Stimulated activated naive CD8-positive, alpha-beta T cell treated with anti-CD3 and anti-CD28 coated beads, Interleukin-15, Interleukin-2, amounts not matched to agents 100 U/mL and 50 U/mL, for 24 hours (primary cell): ENCODE measurements at regions not wholly inside any gene's neighbourhood (a gene's known extent, or its start where the extent isn't known, plus 50 kb on each side); places are given as distances from the start of the nearest gene placed in this dataset.
"Not testable (repeated sequence)": the region's sequence is repeated elsewhere in the genome, so short reads cannot be mapped to it uniquely, and the experiment has no call there.

Experiments used
- ATAC-seq: fragments of 150-1000 bp; cut with Tn5 transposase; one replicate; pipeline ENCODE4 v1.10.0; 2021
- DNase-seq: peaks from one replicate; pipeline ENCODE4 v3.0.0; 2021

DNA sequence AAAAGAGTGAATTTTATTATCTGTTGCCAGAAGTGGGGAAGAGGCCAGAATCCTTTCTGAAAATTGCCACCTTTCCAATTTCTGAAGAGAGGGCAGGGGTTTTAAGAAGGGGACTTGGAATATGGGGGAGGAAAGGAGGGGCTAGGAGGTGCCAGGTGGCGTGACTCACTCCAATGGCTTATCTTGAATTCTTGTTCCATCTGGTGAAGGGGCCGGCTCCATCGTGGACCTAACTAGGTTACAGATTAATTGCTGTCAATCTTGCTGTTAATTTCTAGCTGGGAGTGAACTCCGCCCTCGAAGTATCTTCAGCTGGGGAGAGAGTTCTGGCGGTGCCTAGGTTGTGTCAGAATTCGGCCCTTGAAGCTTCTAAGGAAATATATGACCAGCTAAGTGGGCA is 138.7 kb downstream of the YTHDC2 start:
- DNase-seq (no peak), ATAC-seq (no peak)

DNA sequence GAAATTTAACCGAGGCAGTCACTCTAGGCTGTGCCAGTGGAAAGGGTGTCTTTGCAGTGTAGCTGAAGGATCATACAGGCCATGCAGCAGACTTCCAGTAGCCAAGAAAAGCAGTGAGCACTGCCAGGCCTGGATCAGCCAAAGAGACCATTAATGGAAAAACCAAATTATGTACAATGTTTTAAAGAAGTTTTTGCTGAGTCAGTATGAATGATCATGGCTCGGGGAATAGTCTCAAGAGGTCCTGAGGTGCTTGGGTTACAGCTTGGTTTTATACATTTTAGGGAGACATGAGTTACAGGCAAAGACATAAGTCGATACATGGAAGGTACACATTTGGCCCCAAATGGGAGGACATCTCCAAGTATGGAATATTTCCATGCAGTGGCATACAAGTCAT is 141.3 kb downstream of the YTHDC2 start:
- DNase-seq (no peak), ATAC-seq (no peak)

DNA sequence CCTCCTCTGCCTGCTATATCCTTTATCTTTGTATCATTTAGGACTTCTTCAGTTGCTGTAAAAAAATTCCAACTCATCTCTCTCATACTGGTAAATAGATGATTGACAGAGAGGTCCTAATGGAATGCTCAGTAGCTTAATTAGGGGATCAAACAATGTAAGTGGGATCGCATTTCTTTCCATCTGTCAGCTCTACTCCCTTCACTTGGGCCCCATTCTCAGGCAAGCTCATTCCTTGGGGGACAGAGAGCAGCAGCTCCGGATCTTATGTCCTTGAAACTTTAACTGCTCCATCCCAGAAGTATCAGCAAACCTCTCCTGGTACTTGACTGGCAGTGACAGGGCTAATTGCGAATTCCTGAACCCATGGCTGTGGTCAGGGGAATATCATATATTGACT is 146.7 kb downstream of the YTHDC2 start:
- DNase-seq (no peak), ATAC-seq (no peak)

DNA sequence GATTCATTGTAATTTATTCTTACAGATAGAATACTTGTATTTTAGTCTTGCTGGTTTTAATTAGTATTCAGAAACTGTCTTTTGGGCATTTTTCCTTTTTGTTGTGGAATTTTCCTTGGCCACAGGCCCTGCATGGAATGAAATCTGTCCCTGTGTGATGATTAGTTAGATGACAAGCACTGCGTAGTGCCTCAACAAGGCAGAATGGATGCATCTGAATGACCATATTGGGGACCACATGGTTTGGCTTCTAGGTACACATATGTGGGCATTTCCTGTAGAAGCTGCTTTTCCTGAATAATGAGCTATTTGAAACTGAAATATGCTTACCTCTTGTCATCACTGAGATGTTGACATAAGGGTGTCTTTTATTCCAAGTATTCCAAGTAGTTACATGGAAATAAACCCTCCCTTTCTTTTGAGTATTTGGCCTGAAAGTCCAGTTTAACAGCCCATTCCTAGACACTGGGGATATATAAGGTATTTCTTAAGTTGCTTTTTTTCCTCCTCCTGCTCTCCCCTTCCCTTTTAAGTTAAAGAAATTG is 147.3 kb downstream of the YTHDC2 start:
- ATAC-seq: no peak
- no peak for DNase-seq

DNA sequence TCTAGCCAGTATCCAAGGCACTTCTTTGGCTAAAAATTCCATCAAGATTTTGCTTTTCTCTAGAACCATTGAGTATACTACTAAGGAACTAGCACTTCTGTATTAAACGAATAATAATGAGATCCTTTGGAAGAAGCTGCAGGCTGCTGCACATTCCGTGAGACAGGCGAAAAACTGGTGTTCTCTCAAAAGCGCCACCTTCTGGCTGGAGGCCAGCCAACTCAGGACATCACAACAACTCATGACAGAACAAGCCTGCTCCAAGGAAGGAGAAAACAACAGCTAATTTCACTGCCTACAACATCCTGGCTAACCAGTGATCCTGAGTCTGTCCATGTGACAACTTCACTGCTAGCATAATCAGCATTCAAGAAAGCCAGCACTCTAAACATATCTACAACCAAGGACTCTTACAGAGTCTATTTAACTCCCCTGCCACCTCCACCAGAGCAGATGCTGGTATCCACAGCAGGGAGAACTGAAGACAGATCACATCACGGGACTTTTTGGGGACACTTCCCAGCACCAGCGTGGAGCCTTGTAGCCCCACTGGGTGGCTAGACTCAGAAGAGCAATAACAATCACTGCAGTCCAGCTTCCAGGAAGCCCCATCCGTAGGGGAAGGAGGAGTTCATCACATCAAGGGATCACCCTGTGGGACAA is 150.5 kb downstream of the YTHDC2 start:
- ATAC-seq (no peak), DNase-seq (peak; percentile 22)

DNA sequence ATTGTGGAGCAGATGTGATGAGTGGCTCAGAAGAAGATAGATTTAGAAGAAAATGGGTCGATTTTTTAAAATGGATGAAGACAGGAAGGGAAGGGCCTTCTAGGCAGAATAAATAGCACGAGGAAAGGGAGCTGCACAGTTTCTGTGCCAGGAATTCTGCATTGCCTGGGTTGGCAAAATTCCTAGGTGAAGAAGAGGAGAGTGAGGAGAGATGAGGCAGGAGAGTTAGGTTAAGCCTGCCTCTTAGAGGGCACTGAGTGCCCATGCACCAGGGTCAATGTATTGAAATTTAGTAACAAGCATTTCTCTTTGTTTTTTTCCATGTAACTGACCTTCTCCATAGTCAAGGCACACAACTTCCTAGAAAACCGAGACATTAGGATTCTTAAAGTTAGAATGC is 159.5 kb downstream of the YTHDC2 start:
- DNase-seq (no peak), ATAC-seq (no peak)

DNA sequence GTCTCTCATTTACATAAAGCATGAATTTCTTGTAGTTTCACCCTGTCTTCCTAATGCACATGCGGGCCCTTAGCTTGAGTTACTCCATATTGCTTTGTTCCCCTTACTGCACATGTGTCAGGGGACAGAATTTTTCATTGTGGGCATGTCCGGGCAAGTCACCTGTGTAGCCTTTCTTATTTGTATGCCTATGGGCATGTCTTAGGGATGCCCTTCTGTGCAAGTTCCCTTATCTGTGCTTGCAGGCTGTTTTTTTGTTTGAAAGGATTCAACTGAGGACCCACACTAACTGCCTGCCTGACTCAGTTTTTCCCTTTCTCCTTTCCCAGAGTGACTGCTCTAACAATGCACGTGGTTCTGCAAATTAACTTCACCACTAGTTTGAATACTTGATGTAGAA is 161.7 kb downstream of the YTHDC2 start:
- ATAC-seq (no peak), DNase-seq (no peak)

DNA sequence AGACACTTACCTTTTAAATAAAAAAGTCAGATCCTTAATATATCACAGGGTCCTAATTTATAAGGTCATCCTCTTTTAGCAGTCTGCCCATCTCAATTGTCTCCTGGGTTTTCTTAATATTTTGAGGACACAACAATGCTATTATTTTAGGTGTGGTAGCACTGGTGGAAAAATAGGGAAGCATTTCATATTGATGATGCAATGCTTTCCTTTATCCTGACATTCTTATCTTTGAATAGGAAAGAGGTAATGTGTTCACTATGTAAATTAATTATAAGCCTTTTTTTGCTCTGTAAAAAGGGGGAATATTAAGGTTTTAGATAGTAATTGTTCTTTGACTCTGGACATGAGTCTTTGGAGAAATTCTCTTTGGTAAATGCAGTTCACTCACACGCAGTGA is 164.7 kb downstream of the YTHDC2 start:
- ATAC-seq: no peak
- DNase-seq: no peak

DNA sequence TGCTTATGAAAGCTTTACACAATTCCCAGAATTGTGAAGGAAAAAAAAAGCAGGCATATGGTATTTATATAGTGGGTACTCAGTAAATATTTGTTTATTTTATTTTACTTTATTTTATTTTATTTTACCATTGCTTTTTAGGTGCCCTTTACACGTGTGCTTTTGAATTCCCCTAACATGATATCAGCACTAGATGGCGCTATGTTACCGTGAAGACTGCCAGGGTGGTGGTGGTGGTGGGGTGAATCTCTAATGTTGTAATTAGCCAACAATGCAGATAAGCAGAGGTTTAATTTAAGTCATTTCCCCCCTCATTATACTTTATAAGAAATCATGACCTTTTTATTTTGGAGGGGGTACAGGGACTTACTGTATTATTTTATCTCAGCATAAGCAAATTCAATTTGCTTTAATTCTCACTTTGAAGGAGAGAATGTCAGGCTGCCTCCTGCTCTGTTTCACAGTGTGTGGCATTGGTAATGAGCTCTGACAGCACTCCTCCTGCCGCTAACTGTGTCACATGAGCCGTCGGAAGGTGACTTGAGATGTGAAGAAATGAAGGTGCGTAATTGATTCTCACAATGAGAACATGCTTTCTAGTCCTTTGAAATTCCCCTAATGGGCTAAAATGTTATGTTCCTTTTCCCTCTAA is 165.6 kb downstream of the YTHDC2 start:
- peak; percentile 14 for DNase-seq
- ATAC-seq: no peak

DNA sequence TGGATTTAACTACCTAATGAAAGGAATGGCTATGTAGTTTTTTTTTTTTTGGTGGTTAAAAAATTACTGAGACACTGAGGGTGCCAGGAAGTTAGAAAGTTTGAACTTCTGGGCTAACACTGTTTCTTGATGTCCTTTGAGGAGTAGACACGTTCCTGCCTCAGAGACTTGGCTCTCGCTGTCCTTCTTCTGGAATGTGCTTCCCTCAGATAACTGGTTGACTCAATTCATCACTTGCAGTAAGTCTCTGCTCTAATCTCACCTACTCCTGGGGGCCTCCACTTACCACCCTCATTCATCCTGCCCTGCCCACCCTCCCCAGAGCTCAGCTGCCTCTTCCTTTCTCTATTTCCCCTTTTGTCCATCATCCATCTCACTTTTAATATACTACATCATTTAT is 167.0 kb downstream of the YTHDC2 start:
- DNase-seq: no peak
- ATAC-seq: no peak

DNA sequence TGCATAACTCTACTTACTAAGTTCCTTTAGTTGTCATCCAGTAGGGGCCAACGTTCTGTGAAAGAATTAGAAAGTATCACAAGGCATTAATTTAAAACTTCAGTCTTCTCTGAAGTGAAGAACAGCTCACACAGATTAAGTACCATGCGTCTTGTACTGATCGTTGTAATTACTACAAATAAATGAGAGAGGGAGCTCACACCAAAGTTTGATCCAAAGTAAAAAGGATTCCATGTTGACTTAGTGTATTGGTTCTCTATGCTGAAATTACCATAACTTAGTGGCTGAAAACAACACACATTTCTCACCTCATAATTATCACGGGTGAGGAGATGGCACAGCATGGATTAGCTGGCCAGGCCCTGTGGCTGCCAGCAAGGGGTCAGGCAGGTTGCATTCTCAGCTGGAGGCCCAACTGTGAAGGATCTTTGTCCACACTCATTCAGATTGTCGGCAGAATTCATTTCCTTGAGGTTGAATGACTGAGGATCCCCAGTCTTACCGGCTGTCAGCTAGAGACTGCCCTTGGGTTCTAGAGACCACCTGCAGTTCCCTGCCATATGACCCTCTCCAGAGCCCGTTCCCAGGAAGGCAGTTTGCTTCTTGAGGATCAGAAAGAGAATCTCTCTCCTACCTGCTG is 169.1 kb downstream of the YTHDC2 start:
- no peak for ATAC-seq
- DNase-seq: no peak

DNA sequence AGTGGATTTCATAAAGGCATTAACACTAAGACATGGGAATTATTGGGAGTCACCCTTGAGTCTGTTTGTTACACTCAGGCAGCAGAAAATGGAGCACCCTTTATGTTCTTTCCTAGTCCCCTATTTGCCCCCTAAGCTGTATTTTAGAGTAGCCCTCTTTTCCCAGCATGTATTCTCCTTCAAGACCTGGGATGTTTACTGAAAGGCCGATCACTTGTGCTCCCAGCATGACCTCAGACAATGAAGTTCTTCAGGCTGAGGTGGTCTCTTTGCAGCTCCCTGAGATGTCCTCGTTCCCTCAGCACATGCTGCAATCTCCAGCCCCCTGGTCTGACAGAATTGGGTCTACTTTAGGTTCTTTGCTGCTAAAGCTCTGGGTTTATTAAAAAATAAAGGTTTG is 169.7 kb downstream of the YTHDC2 start:
- ATAC-seq (no peak), DNase-seq (no peak)

DNA sequence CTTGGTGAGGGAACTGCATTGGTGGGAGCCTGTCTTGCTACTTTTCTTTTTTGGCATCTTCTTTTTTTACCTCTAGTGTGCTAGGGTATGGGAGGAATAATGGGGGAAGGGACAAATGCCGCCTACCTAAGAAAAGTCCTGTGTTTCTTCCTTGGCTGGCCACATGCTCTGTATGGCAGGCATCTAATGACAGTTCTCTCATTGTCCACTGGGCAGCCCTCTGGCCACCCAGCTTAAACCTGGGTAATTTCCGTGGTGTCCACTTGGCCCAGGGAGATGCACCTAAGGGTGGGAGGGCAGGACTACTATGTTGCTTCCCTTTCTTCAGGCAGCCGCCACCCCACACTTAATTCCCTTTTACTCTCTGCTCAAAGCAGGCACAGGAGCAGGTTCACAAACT is 173.1 kb downstream of the YTHDC2 start:
- DNase-seq (no peak), ATAC-seq (no peak)

DNA sequence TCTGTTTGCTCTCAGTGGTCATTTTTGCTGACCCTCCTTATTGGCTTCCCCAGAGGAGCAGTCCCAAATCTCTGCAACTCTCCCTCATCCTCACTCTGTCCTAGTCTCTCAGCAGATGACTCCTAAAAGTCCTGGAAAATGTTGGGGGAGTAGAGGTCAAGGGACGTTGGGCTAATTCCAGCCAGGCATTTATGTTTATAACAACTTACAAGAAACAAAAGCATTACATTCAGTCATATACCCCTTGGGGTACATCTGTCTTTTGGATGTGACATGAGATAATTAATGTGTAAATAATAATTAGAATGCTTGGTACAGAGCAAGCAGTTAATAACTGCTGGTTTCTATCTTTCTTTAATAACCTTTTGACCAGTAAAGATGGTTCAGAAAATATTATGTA is 176.2 kb downstream of the YTHDC2 start:
- DNase-seq: no peak
- ATAC-seq: no peak

DNA sequence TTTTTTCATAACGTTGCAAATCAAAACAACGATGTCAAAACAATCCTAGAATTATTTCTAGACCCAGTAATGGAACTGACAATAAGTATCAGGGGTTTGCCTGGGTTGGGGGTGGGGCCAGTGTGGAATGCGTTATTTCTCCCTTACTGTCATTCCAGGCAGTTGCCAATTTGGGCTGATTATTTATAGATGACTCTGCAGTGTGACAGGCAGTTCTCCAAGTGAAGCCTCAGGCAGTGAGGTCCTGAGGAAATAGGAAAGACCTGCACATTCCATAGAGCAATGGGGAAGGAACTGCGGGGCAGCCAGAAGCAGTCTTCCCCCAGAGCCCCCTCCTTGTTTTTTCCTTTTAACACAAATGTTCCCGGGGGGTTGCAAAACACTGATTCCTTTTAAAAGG is 179.0 kb downstream of the YTHDC2 start:
- no peak for ATAC-seq
- DNase-seq: no peak

DNA sequence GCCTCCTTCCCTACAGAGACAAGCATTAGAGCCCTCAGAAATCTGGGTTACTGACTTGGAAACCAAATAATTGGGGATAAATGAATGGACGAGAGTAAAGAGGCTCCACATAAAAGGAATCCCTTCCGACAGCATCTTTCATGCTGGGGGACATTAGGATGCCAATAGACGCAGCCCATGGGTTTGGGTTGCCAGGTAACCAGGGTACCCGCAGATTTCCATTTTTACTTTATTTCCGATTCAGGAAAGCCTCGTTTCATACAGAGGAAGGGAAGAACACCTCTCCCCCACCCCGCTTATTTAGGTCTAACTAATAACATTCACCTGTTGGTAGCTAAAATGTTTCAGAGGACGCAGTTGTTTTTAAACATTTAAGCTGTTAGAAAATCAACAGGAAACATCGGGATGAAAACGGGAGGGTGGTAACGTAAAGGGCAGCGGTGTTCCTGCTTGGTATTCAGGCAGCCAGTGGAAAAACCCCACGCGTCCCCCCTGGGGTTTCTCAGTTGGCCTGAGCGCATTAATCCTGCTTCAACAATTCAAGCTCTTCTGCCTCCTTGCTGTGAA is 179.5 kb downstream of the YTHDC2 start:
- DNase-seq (no peak), ATAC-seq (no peak)

DNA sequence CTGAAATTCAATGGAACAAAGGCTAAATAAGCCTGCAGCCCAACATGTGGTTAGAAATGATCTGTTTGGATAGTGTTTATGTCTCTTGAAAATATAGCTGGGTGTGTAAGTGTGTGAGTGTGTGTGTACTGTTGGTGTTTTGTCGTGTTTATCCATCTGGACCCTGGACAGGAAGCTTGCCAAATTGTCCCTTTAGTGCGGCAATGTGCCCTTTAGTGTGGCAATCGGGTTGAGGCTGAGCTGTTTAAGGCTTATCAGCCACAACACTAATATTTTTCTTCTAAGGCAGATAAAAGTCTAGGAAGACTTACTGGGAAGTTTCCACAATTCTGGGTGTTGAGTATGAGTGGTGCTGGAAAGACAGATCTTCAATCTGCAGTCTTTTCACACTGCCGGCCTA is 180.2 kb downstream of the YTHDC2 start:
- no peak for DNase-seq

DNA sequence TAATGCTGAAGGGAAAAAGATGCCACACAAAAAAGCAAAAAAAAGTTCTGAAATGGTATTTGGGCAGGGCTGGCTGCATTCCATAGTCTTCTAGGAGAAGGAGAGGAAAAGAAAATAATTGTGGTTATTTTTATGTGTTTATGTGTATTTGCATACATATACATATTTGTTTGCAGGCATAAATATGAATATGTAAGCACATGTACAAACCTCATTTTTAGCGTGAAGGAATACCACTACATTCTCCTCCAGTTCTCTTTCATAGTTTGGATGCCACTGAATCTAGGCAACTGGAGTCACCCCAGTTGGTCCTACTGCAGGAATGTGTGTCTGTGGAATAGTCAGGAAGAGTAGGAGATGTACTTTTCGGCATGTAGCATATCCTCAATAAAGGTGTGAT is 181.1 kb downstream of the YTHDC2 start:
- no peak for ATAC-seq

More for the DNA sequence above, 180.2 kb downstream of the YTHDC2 start:
- ATAC-seq: no peak

DNA sequence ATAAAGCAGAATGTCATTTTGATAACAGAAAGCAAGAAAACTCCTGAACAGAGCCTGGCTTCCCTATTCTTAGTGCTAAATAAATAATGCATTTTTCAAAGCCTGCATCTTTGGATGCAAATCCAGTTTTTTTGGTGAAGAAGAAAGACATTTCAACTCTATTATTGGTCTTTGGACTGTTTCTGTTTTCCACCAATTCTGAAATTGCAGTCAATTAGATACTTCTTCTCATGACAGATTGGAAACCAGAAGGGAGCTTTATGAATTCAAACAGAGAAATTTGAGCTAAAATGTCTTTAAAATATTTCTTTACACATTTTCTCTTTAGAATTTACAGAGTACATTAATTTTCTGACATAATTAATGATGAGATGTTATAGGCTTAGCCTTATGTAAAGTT is 189.8 kb downstream of the YTHDC2 start:
- DNase-seq: no peak
- no peak for ATAC-seq

More for the DNA sequence above, 181.1 kb downstream of the YTHDC2 start:
- DNase-seq: no peak

DNA sequence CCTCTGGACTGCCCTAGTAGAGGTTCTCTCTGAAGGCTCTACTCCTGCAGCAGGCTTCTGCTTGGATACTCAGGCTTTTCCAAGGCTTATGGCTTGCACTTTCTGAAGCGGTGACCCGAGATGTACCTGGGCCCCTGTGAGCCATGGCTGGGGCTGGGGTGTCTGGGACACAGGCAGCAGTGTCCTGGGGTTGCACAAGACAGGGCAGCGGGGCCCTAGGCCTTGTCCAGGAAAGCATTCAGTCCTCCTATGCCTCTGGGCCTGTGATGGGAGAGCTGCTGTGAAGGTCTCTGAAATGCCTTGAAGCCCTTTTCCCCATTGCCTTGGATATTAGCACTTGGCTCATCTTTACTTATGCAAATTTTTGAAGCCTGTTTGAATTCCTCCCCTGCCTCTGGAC is 192.2 kb downstream of the YTHDC2 start:
- ATAC-seq (no peak), DNase-seq (no peak)

DNA sequence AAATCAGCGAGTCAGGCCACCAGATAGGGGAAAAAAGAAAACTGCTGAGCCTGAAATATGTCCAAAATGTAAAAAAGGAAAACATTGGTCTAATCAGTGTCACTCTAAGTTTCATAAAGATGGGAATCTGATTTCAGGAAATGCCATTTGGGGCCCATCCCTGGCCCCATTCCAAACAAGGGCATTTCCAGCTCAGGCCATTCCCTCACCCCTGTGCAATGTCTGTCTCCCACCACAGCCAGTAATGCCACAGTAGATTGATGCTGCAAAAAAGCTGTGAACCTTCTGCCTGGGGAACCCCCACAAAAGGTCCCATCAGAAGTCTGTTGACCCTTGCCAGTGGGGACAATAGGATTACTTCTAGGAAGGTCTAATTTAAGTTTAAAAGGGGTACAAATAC is 199.6 kb downstream of the YTHDC2 start:
- DNase-seq (no peak), ATAC-seq (no peak)

DNA sequence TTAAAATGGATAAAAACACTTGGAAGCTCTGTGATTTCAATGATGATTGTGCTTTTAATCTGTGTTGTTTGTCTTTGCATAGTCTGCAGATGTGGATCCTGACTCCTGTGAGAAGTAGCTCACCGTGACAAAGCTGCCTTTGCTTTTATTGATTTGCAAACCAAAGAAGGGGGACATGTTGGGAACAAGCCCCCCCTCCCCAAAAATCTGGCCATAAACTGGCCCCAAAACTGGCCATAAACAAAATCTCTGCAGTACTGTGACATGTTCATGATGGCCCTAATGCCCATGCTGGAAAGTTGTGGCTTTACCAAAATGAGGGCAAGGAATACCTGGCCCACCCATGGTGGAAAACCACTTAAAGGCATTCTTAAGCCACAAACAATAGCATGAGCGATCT is 202.4 kb downstream of the YTHDC2 start:
- DNase-seq: not testable (repeated sequence)

DNA sequence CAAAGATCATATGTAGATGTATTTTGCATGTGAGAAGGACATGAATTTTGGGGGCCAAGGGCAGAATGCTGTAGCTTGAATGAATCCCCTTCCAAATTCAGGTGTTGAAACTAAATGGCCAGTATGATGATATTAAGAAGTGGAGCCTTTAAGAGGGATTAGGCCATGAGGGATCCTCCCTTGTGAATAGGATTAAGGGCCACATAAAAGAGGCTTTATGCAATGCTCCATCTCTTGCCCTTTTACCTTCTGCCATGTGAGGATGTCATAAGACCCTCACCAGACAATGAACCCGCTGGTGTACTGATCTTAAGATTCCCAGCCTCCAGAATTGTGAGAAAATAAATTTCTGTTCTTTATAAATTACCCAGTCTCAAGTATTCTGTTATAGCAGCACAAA is 206.1 kb downstream of the YTHDC2 start:
- DNase-seq (no peak), ATAC-seq (no peak)

More for the DNA sequence above, 202.4 kb downstream of the YTHDC2 start:
- not testable (repeated sequence) for ATAC-seq
